Kidney (tissue), 13 donors: ENCODE measurements at regions not wholly inside any gene's neighbourhood (a gene's known extent, or its start where the extent isn't known, plus 50 kb on each side); places are given as distances from the start of the nearest gene placed in this dataset.

ENCODE experiments used
- DNase-seq, 5 donors: peaks; one replicate each; pipeline ENCODE4 v3.0.0-alpha.2; 2013 to 2020
- FAIRE-seq: peaks from 2 replicates; lab custom pipeline; 2012; peaks lifted over from hg19 to GRCh38; lab: Jason Lieb, UNC
- H3K27ac ChIP-seq, 2 donors: one replicate each; pipeline ENCODE4 v1.7.0; 2013; ENCODE audit warnings: low read depth in 2 of 2, low read length in 2 of 2, inconsistent platforms in 1 of 2
- H3K27me3 ChIP-seq: one replicate; pipeline ENCODE4 v1.7.1; 2013; ENCODE audit warnings: low read length, inconsistent platforms; ENCODE audit not compliant: control insufficient read depth, insufficient read depth
- H3K36me3 ChIP-seq, 3 donors: one replicate each; pipeline versions ENCODE4 v1.7.0 to v1.7.1; 2013; ENCODE audit warnings: low read length in 3 of 3, control low read depth in 1 of 3, inconsistent platforms in 1 of 3; ENCODE audit not compliant: insufficient read depth in 3 of 3, control insufficient read depth in 2 of 3
- H3K4me1 ChIP-seq, 3 donors: one replicate each; pipeline versions ENCODE4 v1.7.0 to v1.7.1; 2013; ENCODE audit warnings: low read length in 3 of 3, inconsistent platforms in 1 of 3, low read depth in 1 of 3; ENCODE audit not compliant: control insufficient read depth in 2 of 3, insufficient read depth in 2 of 3
- H3K4me3 ChIP-seq, 3 donors: one replicate each; pipeline versions ENCODE4 v1.7.0 to v1.8.1; 2013; ENCODE audit warnings: low read length in 3 of 3, control low read depth in 1 of 3, inconsistent platforms in 1 of 3
- H3K9ac ChIP-seq, 3 donors: one replicate each; pipeline versions ENCODE4 v1.7.0 to v1.7.1; 2013; ENCODE audit warnings: low read length in 3 of 3, control low read depth in 1 of 3, inconsistent platforms in 1 of 3
- H3K9me3 ChIP-seq, 3 donors: one replicate each; pipeline versions ENCODE4 v1.7.0 to v1.7.1; 2013; ENCODE audit warnings: low read length in 3 of 3, control low read depth in 1 of 3, inconsistent platforms in 1 of 3; ENCODE audit not compliant: control insufficient read depth in 2 of 3, insufficient read depth in 1 of 3
- intact Hi-C: fragments of 100-400 bp; cut with DNase I; formaldehyde crosslinking; loops from one replicate; pipeline ENCODE4 v1.11.1; 2022
- TF ChIP-seq, protein P1 (sequence below): IDR thresholded peaks from 3 replicates; pipeline ENCODE4 v1.5.1; 2012; ENCODE audit warnings: mild to moderate bottlenecking, moderate library complexity, borderline replicate concordance; ENCODE audit not compliant: insufficient read depth; ENCODE audit errors: extremely low read depth
- donor health status: control.
- donor health status: control.
- donor health status: control.
- donor health status: control.
- donor health status: control.
- donor health status: DM: yes; HTN: yes; CAD: no.
- donor health status: Normal renal cell carcinoma (clear cell type).

DNA sequence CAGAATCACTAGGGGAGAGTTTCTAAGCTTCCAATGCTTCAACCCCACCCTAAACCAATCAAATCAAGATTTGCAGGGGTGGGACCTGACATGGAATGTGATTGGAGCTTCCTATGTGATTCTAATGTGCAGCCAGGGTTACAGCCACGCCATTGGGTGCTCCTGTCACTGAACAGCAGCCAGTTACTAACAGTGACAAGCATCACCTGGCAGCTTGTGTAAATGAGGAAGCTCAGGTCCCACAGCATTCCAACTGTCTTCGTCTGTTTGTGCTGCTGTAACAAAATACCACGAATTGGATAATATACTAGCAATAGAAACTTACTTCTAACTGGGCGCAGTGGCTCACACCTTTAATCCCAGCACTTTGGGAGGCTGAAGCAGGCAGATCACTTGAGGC lies 294.9 kb downstream of the SHQ1 start:
- no peak for FAIRE-seq

DNA sequence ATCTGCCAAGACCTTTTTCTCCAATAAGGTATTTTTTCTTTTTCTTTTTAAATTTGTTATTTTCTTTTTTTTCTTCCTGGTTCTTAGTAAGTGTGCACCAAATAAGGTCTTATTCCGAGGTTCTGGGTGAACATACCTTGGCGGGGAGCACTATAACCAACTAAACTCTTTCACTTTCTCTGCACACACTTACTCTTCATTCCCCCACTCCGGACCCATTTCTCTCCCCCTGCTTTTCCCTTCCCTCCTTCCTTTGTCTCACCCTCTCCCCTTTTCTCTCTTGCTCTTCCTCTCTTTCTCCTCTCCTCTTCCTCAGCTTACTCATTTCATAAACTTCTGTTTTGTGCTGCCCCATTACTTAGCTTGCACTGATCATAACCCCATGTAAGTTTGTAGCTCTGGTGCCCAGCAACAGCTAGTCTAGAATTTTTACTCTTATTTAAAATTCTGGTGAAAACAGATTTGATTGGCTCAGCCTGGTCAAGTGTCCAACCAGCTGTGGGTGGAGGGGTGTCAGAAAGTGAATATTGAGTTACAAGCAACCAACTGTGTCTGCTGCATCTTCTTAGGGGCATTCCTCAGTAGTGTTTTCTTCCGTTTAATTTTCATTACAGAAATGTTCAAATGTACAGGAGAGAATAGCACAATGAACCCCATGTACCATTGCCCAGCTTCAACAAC lies 297.5 kb downstream of the SHQ1 start:
- H3K4me1 ChIP-seq, result no peaks in the 10 kb centered on the region
- no peaks in the 10 kb centered on the region for H3K36me3 ChIP-seq
- DNase-seq, result peak in 4 of 5 donors; percentile 53 to 76 (median 60)
- TF ChIP-seq, protein P1, sequence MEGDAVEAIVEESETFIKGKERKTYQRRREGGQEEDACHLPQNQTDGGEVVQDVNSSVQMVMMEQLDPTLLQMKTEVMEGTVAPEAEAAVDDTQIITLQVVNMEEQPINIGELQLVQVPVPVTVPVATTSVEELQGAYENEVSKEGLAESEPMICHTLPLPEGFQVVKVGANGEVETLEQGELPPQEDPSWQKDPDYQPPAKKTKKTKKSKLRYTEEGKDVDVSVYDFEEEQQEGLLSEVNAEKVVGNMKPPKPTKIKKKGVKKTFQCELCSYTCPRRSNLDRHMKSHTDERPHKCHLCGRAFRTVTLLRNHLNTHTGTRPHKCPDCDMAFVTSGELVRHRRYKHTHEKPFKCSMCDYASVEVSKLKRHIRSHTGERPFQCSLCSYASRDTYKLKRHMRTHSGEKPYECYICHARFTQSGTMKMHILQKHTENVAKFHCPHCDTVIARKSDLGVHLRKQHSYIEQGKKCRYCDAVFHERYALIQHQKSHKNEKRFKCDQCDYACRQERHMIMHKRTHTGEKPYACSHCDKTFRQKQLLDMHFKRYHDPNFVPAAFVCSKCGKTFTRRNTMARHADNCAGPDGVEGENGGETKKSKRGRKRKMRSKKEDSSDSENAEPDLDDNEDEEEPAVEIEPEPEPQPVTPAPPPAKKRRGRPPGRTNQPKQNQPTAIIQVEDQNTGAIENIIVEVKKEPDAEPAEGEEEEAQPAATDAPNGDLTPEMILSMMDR, result no peak
- no peak overlapping the region for H3K27ac ChIP-seq
- FAIRE-seq, result no peak
- no peaks in the 10 kb centered on the region for H3K9me3 ChIP-seq
- H3K9ac ChIP-seq, result no peak overlapping the region
- no peaks in the 10 kb centered on the region for H3K27me3 ChIP-seq
- no peak overlapping the region for H3K4me3 ChIP-seq
- intact Hi-C loops, result no loop called here

More for the DNA sequence above, 294.9 kb downstream of the SHQ1 start:
- Histone ChIP-seq H3K4me1 (no peaks in the 10 kb centered on the region), H3K27me3 (no peaks in the 10 kb centered on the region), H3K27ac (no peak overlapping the region), H3K9me3 (no peaks in the 10 kb centered on the region), H3K9ac (no peak overlapping the region), H3K36me3 (no peaks in the 10 kb centered on the region), H3K4me3 (no peak overlapping the region)
- intact Hi-C loops, result no loop called here
- no peak for DNase-seq
- TF ChIP-seq, protein P1, result no peak

DNA sequence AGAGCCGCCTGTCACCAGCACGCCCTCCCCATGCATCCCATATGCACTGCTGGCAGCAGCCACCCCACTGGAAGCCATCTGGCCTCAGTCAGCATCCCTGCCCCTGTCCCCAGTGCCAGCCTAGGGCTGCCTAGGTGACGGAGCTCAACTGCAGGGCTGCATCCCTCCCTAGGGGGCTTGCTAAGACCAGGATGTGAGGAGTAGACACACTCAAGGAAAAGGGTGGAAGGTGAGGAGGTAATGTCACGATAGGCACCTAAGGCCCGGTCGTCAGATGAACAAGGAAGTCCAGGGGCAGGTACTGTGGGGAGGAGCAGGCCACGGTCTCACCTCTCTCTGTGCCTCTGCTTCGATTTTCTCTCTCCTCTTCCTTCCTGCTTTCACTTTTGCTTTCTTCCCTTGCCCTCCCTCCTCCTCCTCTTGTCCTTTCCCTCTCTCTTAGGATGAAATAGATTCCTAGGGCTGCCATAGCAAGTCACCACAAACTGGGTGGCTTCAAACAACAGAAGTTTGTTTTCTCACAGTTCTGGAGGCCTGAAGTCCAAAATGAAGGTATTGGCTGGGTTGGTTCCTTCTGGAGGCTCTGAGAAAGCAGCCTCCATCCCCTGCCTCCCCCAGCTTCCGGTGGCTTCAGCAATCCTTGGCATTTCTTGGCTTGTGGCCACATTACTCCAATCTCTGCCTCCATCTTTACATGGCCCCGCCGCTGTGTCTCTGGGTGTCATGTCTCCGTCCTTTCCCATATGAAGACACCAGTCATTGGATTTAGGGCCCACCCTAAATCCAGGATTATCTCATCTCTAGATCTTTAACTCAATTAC lies 298.3 kb downstream of the SHQ1 start:
- no peak for DNase-seq
- Histone ChIP-seq H3K36me3 (no peaks in the 10 kb centered on the region), H3K27me3 (no peaks in the 10 kb centered on the region), H3K9ac (no peak overlapping the region), H3K4me1 (no peaks in the 10 kb centered on the region), H3K9me3 (no peaks in the 10 kb centered on the region), H3K4me3 (peak overlapping the region in 1 of 3 donors; percentile 9), H3K27ac (no peak overlapping the region)
- TF ChIP-seq, protein P1, result no peak
- no peak for FAIRE-seq
- intact Hi-C loops, result no loop called here
